ENCODE measurements at regions not wholly inside any gene's neighbourhood (a gene's known extent, or its start where the extent isn't known, plus 50 kb on each side); places are given as distances from the start of the nearest gene placed in this dataset.

DNA sequence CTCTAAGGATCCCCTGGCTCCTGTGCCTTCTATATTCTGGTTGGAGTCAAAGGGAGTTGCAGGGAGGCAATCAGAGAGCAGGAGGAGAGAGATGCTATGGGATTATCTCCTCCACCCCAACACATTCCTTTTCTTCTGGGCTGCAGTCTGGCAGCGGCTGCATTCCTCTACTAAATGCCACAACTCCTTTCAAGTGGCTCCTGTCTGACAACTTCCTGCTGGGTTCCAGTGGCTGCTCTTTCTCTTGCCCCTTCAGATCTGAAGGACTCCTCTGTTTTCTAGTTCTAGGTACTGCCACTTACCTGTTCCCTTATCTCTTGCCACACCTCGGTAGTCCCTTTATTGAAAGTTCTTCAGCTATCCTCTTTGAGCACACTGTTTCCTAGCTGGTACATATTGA, 425.0 kb downstream of the SNAPC1 start:
- TF ChIP-seq, protein P1, sequence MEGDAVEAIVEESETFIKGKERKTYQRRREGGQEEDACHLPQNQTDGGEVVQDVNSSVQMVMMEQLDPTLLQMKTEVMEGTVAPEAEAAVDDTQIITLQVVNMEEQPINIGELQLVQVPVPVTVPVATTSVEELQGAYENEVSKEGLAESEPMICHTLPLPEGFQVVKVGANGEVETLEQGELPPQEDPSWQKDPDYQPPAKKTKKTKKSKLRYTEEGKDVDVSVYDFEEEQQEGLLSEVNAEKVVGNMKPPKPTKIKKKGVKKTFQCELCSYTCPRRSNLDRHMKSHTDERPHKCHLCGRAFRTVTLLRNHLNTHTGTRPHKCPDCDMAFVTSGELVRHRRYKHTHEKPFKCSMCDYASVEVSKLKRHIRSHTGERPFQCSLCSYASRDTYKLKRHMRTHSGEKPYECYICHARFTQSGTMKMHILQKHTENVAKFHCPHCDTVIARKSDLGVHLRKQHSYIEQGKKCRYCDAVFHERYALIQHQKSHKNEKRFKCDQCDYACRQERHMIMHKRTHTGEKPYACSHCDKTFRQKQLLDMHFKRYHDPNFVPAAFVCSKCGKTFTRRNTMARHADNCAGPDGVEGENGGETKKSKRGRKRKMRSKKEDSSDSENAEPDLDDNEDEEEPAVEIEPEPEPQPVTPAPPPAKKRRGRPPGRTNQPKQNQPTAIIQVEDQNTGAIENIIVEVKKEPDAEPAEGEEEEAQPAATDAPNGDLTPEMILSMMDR (IDR thresholded peaks at IDR 0.05 in 4 of 5, conservative IDR thresholded peaks at IDR 0.05 in 1 of 5), result no peak
- TF ChIP-seq POLR2A (IDR thresholded peaks at IDR 0.05), result no peak
